ENCODE measurements at regions not wholly inside any gene's neighbourhood (a gene's known extent, or its start where the extent isn't known, plus 50 kb on each side); places are given as distances from the start of the nearest gene placed in this dataset.

- Histone ChIP-seq H3K27ac (ENCODE audit: low read length in 2 of 2) (no peak overlapping the region), H3K9ac (ENCODE audit: low read length) (no peak overlapping the region), H3K79me2 (ENCODE audit: control insufficient read depth, insufficient read depth, low read length) (no peaks in the 10 kb centered on the region), H4K20me1 (ENCODE audit: control insufficient read depth, insufficient read depth, low read length, poor library complexity, severe bottlenecking) (no peaks in the 10 kb centered on the region), H3K9me3 (ENCODE audit: control extremely low read depth in 1 of 3, control insufficient read depth in 2 of 3, insufficient read depth in 1 of 3, low read length in 2 of 3) (no peaks in the 10 kb centered on the region), H3K4me1 (ENCODE audit: control insufficient read depth in 2 of 2, insufficient read depth in 2 of 2, low read length in 2 of 2) (no peaks in the 10 kb centered on the region), H3K4me2 (replicated peaks; ENCODE audit: low read depth, low read length, poor library complexity, severe bottlenecking) (no peak overlapping the region), H3K4me3 (ENCODE audit: control extremely low read depth in 1 of 5, extremely low read depth in 1 of 5, insufficient read depth in 1 of 5, low read depth in 2 of 5, low read length in 4 of 5) (no peak overlapping the region), H3K36me3 (replicated peaks in 1 of 2; ENCODE audit: control extremely low read depth in 1 of 2, control insufficient read depth in 1 of 2, extremely low read depth in 1 of 2, insufficient read depth in 2 of 2, low read length in 1 of 2) (no peaks in the 10 kb centered on the region), H3K27me3 (replicated peaks in 1 of 4; ENCODE audit: control extremely low read depth in 1 of 4, control insufficient read depth in 3 of 4, insufficient read depth in 4 of 4, low read length in 3 of 4) (no peaks in the 10 kb centered on the region), H2AFZ (ENCODE audit: insufficient read depth, low read depth, low read length, poor library complexity, severe bottlenecking) (no peak overlapping the region)
- CTCF ChIA-PET = no interaction called here
- Mint-ChIP-seq H3K4me1 (no peaks in the 10 kb centered on the region), H3K27ac (no peak overlapping the region), H3K9me3 (ENCODE audit: insufficient read depth) (peaks cover 3% of the 10 kb centered on the region), H3K27me3 (peaks cover 5% of the 10 kb centered on the region), H3K4me3 (no peak overlapping the region)
- TF ChIP-seq CTCF (IDR thresholded peaks at IDR 0.05) (no peak), EZH2 (IDR thresholded peaks at IDR 0.05; ENCODE audit: borderline replicate concordance, insufficient read depth, low read depth, low read length, poor library complexity, severe bottlenecking) (no peak)
- no peak for DNase-seq
- POLR2A ChIA-PET = no interaction called here
- intact Hi-C loops (cut with micrococcal nuclease) = no loop called here
- no peak for ATAC-seq (ENCODE audit: low read depth)
Observed at GRCh38 chr20:54356801-54357200, 118.6 kb upstream of the DOK5 start.

GRCh38 chr20:54361475-54361874 lies 113.9 kb upstream of the DOK5 start:
- no peak overlapping the region for H3K9ac ChIP-seq (ENCODE audit: low read length)
- no peak for DNase-seq
- Mint-ChIP-seq H3K27me3 (peaks cover 5% of the 10 kb centered on the region), H3K9me3 (ENCODE audit: insufficient read depth) (peaks cover 3% of the 10 kb centered on the region), H3K27ac (no peak overlapping the region), H3K4me1 (no peaks in the 10 kb centered on the region), H3K4me3 (no peak overlapping the region)
- no peaks in the 10 kb centered on the region for H3K9me3 ChIP-seq (ENCODE audit: control extremely low read depth in 1 of 3, control insufficient read depth in 2 of 3, insufficient read depth in 1 of 3, low read length in 2 of 3)
- ATAC-seq (ENCODE audit: low read depth) = no peak
- H3K27me3 ChIP-seq (replicated peaks in 1 of 4; ENCODE audit: control extremely low read depth in 1 of 4, control insufficient read depth in 3 of 4, insufficient read depth in 4 of 4, low read length in 3 of 4) = no peaks in the 10 kb centered on the region
- no peak overlapping the region for H3K4me3 ChIP-seq (ENCODE audit: control extremely low read depth in 1 of 5, extremely low read depth in 1 of 5, insufficient read depth in 1 of 5, low read depth in 2 of 5, low read length in 4 of 5)
- intact Hi-C loops (cut with micrococcal nuclease) = no loop called here
- no peaks in the 10 kb centered on the region for H3K4me1 ChIP-seq (ENCODE audit: control insufficient read depth in 2 of 2, insufficient read depth in 2 of 2, low read length in 2 of 2)
- no peaks in the 10 kb centered on the region for H3K79me2 ChIP-seq (ENCODE audit: control insufficient read depth, insufficient read depth, low read length)
- no peaks in the 10 kb centered on the region for H4K20me1 ChIP-seq (ENCODE audit: control insufficient read depth, insufficient read depth, low read length, poor library complexity, severe bottlenecking)
- no peak overlapping the region for H3K4me2 ChIP-seq (replicated peaks; ENCODE audit: low read depth, low read length, poor library complexity, severe bottlenecking)
- no peaks in the 10 kb centered on the region for H3K36me3 ChIP-seq (replicated peaks in 1 of 2; ENCODE audit: control extremely low read depth in 1 of 2, control insufficient read depth in 1 of 2, extremely low read depth in 1 of 2, insufficient read depth in 2 of 2, low read length in 1 of 2)
- H2AFZ ChIP-seq (ENCODE audit: insufficient read depth, low read depth, low read length, poor library complexity, severe bottlenecking) = no peak overlapping the region
- TF ChIP-seq EZH2 (IDR thresholded peaks at IDR 0.05; ENCODE audit: borderline replicate concordance, insufficient read depth, low read depth, low read length, poor library complexity, severe bottlenecking) (no peak), CTCF (IDR thresholded peaks at IDR 0.05) (no peak)
- POLR2A ChIA-PET = no interaction called here
- H3K27ac ChIP-seq (ENCODE audit: low read length in 2 of 2) = no peak overlapping the region
- CTCF ChIA-PET = no interaction called here
- 100% methylated on average over 2 of the region's 2 CpGs for WGBS (ENCODE audit: insufficient coverage)

Data from B cell (primary cell).